HG02973 (cell line): ENCODE measurements at regions not wholly inside any gene's neighbourhood (a gene's known extent, or its start where the extent isn't known, plus 50 kb on each side); places are given as distances from the start of the nearest gene placed in this dataset.

Experiments
- ATAC-seq: cut with Tn5 transposase; IDR thresholded peaks from one replicate; pipeline ENCODE4 v1.9.1; 2021; ENCODE audit warnings: moderate library complexity; ENCODE audit not compliant: unreplicated experiment

DNA sequence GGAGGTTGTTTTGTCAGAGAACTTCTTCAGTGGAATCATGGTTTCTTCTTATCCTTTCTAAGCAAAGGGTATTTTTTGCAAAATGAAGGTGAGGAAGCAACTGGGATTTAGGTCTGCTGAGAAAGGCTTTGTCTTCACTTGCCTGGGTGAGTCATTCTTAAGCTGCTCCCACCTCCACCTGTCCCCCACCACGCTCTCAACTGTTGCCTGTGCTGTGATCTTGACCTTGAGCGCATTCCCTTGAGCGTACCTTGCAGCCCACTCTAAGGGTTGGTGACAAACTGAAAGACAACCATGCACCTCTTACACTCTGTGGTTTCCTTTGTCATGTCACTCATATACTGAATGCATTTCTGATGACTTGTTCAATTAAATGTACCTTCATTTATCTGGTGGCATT, 641.1 kb downstream of the RNF144B start:
- ATAC-seq = no peak

DNA sequence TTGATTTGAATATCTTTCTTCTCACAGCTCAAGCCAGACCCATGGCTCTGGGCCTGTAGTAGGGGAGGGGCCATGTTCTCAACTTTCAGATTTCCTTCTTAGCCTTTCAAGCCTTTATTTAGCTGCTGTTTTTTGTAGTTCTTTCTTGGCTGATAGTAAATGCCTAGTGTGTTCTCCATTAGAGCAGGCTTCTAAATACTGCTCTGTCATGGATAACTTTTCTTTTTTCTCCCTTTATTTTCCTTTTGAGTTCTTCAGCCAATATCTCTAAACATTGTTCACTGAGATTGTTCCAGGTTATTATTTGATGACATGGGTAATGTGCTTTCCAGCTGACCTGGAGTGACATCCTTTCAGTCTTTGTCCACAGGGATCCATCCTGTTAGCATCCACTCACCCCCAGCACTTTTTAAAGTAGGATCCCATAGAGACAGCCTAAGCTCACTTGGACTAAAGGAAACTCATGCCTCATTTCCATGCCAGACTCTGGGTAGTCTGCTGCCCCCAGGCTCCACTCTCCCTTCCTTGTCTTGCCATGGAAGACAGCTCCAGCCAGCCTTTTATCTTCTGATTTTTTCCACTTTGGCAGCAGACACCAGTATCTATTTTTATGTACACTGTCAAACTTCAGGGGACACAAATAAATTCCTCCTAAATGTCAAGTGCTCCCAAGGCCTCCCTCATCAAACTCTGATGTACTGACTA, 645.6 kb downstream of the RNF144B start:
- ATAC-seq = no peak

DNA sequence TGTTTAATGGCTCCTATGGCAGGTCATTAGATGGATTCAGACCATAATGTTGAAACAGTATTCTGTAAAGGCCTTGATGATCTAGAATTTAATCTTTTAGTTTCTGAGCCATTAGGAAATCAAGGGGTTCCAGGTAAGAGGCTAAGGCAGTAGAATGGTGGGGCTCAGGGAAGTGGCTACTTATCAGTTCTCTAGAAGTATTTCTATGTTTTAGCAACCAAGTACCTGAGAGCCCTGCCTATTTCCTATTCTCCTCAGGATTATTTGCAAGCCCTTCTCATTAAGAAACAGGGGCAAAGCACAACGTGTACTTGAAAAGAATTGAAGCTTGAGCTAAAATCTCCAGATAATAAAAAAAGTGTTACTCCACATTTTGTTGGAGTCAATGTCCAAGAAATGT, 646.5 kb downstream of the RNF144B start:
- no peak for ATAC-seq

DNA sequence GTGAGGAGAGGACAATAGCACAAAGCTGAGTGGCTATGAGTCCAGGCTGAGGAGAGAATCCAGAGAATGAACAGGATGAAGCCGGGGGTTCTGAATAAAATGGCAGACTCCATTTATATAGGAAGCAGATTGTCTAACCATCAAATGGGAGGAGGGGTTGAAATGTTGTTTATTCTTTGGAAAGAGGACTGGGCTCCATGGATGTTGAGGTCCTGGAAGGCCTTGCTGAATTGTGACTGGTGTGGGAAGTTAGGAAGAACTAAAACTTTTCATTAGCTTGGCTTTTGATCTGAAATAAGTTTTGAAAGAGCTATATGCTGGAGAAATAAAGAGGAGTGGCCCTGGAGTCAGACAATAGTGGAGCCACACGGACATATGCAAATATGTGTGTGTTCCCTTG, 647.8 kb downstream of the RNF144B start:
- ATAC-seq = no peak

DNA sequence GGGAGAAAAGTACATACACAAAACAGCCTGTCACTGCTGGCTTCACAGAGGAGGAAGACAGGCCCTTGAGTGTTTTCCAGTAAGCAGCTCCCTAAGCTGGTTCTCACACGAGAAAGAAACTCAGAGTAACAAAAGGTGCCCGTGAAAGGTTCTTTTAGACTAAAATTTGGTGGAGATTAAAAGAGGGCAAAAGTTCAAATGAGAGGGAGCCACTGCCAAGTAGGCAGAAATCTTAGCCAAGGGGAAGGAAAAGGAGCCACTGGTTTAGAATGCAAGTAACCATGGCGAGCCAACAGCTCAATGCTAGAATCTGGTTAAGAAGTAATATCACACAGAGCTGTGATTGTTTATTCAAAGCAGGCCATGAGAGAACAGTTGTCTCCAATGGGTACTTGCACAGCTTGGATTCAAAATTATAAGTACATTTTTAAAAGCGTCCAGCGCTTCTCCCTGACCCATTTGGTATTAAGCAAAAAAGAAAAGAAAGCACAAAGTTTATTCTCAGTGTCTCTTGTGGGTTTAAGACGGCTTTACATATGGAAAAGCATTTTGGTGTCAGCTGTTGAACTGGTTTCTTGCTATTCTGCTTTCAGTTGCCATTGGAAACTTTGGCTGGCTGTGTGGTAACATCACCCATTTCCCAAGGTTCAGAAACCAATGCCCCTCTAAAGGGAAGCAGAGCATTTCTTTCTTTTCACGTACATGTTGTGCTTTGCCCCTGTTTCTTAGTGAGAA, 648.5 kb downstream of the RNF144B start:
- ATAC-seq = no peak

DNA sequence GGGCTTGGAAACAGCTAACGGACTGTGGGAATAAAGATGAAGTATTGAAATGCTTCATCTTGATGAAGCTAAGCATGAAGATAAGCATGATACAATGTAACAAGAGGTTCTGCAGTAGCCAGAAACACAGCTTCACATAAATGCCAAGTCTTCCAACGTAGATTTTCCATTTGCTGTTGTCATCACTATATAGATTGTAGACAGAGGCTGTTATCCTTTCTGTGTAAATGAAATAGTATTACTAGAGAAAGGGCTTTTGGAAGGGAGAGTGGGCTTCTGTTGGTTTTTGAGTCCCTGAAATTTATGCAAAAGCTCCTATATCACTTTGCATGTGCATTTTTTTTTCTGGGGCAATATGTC, 649.0 kb downstream of the RNF144B start:
- no peak for ATAC-seq

DNA sequence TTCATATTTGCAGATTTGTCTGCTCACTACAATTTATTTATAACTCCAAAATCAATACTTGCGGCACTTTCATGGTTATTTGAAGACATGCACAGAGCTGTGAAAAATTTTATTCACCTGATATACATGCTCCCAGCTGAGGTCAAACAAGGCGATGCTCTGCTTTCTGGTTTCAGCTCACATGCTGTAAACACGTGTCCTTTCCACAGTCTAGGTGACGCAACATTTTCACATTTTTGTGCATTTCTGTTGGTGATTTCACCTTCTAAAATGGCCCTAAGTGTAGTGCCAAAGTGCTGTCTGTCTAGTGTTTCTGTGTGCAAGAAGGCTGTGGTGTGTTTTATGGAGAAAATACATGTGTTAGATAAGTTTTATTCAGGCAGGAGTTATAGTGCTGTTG, 650.5 kb downstream of the RNF144B start:
- no peak for ATAC-seq

DNA sequence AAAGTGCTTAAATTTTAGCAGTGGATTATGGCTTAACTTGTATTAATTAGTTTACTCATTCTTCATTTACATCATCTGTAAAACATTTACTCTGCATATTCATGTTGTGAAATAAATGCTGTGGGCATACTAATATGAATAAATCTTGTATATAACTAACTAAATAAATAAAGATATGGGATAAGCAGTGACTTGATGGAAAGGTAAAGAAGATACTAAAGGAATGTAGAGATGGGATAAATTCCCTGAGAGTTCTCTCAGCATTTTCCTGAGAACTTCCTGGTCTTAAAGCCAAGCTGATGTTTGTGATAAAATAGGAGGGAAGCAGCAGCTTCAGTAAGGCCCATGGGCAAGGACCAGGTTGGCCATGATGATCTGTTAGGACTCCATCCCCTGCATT, 652.1 kb downstream of the RNF144B start:
- ATAC-seq = no peak

DNA sequence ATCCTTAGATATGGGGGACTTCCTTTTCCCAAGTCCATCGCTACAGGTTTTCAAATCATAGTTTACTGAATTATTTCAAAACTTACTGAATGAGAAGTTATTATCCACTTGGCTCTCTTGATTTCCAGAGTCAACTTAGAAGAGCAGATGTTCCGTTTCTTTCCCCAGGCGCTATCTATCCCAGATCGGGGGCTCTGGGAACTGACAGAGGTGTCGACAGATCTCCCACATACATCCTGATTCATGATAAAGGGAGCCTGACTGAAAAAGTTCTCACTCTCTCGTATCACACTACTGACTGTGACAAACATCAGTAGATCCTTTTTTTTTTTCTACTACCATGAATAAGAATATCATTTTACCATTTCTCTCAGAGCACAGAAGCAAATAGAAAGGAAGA, 654.8 kb downstream of the RNF144B start:
- ATAC-seq = no peak

DNA sequence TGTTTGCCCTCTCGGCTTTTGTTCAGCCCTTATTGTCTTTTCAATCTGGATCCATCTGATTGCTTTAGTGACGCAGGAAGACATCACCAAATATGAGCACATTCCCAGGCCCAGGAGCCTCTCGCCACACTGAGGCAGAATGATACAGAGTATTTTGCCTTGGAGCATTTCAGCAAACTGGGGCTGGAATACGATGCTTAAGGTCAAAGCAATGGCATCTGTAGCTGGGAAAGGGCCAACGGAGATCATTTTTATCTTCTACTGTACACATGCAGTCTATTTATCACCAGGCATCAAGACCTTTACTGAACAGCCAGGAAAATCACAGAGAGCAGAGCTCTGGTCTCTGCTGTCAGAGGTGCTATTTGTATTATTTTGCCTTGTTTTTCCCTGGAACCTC, 655.3 kb downstream of the RNF144B start:
- no peak for ATAC-seq

DNA sequence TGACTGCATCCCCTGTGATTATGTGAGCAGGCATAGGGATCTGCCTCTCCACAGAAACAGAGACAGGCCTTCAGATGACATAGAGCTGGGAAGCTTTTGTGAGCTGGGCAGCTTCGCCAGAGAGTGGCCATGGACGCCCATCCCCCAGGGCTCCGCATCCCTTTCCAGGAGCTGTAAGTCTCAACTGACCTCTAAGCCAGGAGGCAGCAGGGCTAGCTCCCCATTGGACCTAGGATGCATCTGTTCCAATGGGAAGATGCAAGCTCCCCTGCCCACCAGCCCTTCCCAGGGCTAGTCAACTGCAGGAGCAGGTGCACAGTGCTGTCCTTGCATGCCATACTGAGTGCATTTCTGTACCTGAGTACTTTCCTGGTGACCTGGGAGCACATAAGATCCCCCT, 663.6 kb downstream of the RNF144B start:
- ATAC-seq = no peak

DNA sequence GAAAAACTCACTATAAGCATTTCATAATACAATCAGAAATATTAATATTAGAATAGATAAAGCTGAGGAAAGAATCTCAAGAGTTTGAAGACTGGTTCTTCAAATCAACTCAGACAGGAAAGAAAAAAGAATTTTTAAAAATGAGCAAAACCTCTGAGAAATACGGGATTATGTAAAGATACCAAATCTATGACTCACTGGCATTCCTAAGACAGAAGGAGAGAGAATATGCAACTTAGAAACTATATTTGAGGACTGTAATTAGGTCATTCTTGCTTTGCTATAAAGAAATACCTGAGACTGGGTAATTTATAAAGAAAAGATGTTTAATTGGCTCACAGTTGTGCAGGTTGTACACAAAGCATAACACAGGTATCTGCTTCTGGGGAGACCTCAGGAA, 665.1 kb downstream of the RNF144B start:
- no peak for ATAC-seq

DNA sequence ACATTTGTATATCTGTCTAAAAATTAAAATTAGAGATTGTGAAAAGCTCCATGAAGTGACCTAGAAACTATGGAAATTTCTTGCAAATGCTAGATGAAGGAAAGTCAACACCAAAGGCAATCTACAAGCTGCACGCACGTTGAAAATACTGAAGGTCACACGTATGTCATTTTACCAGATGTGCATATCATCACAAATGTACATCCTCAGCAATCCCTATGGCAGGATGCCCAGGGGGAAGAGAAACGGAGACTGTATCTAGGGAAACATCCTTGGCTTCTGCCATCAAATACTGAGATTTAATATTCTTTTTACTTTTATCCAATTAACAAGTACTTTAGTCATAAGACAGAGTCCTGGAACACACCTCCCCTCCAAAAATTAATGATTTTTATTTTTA, 672.0 kb downstream of the RNF144B start:
- no peak for ATAC-seq

DNA sequence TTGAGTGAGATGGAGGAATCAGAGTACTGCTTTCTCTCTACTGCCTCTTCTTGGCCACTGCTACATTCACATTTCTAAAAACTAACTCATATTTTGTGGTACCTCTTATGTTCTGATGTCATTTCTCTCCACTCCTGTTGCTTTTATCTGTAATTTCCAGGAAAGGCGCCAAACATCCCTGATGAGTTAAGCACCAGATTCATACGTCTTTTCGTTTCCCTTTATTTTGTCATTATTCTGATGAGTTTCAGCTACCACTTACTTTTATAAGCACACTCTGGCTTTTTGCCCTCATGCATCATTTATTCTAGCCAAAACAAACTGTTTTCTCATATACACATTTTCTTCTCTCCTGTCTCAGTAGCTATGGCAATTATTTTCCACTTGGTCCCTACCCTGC, 680.0 kb downstream of the RNF144B start:
- ATAC-seq = no peak

DNA sequence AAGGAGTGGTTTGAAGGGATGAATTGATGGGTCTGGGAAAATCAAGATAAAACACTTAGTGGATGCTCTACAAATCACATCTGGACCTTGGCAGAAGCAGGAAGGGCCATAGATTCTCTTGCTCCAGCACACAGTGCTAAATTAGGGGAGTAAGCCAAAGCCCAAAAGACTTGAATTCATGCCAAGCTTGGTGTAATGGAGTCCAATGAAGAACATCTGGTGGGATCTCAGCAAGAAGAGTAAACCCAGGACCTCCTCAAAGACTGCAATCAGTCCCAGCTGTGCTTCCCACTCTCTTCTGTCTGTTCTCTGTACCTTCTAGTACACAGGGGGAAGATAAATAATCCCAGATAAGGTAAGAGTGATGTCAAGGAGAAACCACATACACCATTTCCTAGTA, 683.4 kb downstream of the RNF144B start:
- no peak for ATAC-seq

DNA sequence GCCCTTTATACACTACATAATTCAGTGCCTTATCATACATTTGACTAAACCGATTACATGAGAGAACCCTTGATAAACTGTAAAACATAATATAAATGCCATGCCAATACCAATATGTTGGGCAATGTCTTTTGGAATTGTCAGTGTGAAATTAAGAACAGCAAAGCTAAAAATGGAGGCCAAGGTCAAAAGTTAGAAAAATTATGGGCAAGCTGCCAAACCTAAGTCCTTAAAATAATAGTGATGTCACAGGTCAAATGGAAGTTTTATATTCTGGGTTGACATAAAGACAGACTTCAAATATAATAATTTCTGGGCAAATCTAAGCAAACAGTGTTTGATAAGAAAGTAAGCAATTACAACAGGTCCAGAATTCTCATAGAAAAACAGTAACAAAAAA, 696.7 kb downstream of the RNF144B start:
- no peak for ATAC-seq

DNA sequence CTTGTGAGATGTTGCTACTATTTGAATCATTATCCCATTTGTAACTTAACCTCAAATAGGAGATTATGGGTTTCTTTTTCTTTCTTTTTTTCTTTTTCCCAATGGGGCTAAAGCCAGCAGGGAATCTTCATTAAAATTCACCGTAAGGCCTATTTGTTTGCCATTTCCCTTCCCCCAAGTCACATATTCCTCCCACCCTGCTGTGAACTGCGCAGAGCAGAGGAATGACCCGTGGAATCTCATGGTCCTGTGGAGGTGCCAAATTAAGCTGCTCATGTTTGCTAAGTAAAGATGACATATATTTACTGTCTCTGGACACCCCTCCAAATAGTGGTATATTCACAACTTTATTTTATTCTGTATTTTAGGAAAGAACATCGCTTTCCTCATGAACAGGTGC, 699.3 kb downstream of the RNF144B start:
- no peak for ATAC-seq

DNA sequence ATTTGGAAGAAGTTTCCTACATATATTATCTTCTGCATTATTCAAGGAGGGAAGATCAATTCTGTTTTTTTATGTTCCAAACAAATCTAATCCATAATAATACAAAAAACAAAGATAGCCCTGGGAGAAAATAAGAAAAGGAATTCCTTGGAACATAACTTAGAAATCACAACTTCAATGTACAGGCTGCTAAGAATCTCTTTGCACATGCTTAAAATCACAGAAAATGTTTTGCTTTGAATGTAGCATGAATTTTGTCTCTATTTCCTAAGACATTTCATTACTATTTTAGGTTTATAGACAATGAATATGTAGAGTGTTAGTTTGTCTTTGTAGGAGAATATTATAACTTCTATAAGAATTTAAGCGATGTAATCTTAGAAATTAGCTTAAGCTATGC, 700.1 kb downstream of the RNF144B start:
- no peak for ATAC-seq

DNA sequence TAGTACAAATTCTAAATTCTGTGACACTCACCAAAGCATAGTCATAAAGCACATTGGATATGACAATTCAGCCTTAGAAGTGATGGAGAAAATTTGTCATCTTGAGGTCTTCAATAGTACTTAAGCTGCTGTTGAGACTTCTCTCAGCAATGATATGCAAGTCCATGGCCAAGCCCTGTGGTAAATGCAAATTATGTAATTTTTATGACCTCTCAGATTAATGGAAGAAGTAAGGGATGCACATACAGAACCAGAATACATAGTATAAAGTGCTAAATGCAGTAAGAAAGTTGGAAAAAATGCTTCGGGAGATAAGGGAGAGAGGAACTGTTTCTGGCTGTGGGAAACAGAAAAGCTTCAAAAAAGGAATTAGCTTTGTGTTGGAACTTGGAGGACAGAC, 700.7 kb downstream of the RNF144B start:
- no peak for ATAC-seq

DNA sequence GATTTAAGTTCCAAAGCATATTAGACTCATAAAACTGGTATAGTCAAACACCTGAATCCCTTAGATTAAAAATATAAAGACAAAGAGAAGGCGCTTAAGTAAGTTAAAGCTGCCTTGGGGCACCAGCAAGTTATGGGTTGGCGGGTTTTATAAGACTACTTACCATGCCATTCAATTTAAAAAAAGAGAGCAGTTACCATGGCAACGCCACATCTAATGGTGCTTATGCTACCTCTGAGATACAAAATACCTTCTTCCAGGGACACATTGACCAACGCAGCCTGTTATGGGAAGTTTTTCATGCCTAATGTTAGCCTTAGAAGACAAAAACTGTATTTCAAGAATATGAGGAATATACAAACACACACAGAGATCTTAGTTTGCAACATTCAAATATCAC, 713.6 kb downstream of the RNF144B start:
- ATAC-seq = no peak

DNA sequence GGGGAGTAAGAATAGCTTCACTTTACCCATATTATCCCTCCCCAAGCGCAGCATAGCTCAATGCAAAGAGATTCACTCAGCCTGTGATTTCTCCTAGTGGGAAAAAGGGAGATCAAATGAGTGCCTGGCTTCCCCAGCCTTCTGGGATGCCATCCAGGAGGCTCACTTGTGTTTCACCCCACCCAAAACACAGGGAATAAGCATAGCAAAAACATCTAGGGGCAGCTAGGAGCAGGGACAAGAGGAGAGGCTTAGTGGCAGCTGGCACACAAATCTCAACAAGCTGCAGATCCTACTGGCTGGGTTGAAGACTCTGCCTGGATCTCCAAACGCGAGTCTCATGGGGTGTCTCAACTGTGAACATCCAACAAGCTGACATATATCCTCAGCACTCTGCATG, 715.8 kb downstream of the RNF144B start:
- ATAC-seq = no peak

DNA sequence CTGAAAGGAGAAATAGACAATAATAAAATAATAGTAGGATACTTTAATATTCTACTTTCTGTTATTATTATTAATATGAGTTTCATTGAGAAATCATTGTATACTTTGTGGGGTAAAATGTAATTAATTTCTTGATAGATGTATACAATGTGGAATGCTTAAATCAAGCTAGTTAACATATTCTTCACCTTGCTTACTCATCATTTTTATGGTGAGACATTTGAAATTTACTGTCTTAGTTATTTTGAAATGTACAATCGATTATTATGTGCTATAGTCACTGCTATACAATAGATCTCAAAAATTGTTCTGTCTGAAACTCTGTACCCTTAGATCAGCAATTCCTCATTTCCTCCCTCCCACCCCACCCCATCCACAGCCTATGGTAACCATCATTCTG, 720.3 kb downstream of the RNF144B start:
- ATAC-seq = no peak

DNA sequence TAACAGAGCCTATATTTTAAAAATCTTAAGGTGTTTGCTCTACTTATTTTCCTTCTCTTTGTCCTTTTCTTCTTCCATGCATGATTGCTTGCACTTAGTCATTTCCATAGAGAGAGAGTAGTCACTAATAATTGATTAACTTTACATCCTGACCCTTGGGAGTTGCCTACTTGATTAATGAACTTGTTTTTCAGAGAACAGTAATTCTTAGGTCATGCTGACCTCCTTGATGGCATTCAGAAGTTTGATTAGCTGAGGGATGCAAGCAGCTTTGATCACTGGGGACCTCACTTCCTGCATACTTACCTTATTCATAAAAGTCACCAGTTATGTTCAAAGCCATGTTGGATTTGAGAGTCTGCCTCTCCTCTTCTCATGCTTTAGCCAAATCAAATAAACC, 715.6 kb upstream of the ID4 start:
- no peak for ATAC-seq
